Inferior parietal cortex (tissue), 1 donor: ENCODE measurements at regions not wholly inside any gene's neighbourhood (a gene's known extent, or its start where the extent isn't known, plus 50 kb on each side); places are given as distances from the start of the nearest gene placed in this dataset.
"Not testable (repeated sequence)": the region's sequence is repeated elsewhere in the genome, so short reads cannot be mapped to it uniquely, and the experiment has no call there.

Experiments used
- DNase-seq: peaks from one replicate; pipeline ENCODE4 v3.0.0-alpha.2; 2016; ENCODE audit errors: extremely low spot score

- DNase-seq: no peak
Observed at GRCh38 chr3:20556661-20557060, 370.7 kb upstream of the SGO1 start.

- no peak for DNase-seq
Observed at GRCh38 chr3:20552605-20553275, 366.7 kb upstream of the SGO1 start.

DNA sequence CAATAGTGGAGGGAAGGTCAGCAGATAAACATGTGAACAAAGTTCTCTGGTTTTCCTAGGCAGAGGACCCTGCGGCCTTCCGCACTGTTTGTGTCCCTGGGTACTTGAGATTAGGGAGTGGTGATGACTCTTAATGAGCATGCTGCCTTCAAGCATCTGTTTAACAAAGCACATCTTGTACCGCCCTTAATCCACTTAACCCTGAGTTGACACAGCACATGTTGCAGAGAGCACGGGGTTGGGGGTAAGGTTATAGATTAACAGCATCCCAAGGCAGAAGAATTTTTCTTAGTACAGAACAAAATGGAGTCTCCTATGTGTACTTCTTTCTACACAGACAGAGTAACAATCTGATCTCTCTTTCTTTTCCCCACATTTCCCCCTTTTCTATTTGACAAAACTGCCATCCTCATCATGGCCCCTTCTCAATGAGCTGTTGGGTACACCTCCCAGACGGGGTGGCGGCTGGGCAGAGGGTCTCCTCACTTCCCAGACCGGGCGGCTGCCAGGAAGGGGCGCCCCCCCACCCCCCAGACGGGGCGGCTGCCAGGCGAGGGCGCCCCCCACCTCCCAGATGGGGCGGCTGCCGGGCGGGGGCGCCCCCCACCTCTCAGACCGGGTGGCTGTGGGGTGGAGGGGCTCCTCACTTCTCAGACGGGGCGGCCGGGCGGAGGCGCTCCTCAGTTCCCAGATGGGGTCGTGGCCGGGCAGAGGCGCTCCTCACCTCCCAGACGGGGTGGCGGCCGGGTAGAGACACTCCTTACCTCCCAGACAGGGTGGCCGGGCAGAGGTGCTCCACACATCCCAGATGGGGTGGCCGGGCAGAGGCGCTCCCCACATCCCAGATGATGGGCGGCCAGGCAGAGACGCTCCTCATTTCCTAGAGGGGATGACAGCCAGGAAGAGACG, 361.6 kb upstream of the SGO1 start:
- DNase-seq: not testable (repeated sequence)

DNA sequence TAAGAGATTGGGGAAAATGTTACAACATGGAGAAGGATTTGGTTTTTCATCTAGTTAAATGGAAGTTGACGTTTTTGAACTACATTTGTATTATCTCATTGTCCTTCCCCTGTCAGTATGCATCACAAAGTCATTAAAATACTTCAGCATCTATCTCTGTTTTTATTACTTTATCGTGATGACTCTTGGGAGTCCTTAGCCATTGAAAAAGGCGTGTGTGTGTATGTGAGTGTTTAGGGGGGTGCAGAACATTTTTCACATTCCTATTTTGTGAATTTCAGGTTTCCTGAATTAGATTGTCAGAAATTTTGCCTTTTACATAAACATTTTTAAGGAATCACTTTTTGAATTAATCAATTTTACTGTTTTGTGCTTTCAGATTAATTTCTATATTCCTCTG, 360.6 kb upstream of the SGO1 start:
- no peak for DNase-seq

- DNase-seq: no peak
Observed at GRCh38 chr3:20543535-20544226, 357.7 kb upstream of the SGO1 start.

DNA sequence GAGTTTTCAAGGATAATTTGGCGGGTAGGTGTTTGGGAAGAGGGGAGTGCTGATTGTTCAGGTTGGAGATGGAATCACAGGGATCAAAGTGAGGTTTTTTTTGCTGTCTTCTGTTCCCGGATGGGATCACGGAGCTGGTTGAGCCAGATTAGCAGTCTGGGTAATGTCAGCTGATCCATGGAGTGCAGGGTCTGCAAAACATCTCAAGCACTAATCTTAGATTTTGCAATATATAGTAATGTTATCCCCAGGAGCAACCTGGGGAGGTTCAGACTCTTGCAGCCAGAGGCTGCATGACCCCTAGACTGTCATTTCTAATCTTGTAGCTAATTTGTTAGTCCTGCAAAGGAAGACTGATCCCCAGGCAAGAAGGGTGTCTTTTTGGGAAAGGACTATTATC, 354.1 kb upstream of the SGO1 start:
- no peak for DNase-seq

GRCh38 chr3:20539666-20540065, 353.7 kb upstream of the SGO1 start:
- no peak for DNase-seq

GRCh38 chr3:20537234-20537633, 351.2 kb upstream of the SGO1 start:
- no peak for DNase-seq

DNA sequence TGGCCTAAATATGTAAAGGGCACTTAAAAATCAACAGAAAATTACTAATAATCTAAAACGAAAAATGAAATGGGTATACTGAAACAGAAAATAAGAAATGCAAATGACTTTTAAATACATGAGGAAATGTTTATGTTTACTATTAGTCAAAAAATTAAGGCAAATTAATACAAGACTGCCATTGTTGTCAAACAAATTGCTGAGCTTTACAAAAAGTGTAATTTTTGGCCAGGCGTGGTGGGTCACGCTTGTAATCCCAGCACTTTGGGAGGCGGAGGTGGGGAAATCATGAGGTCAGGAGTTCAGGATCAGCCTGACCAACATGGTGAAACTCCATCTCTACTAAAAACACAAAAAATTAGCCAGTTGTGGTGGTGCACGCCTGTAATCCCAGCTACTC, 343.9 kb upstream of the SGO1 start:
- DNase-seq: no peak

DNA sequence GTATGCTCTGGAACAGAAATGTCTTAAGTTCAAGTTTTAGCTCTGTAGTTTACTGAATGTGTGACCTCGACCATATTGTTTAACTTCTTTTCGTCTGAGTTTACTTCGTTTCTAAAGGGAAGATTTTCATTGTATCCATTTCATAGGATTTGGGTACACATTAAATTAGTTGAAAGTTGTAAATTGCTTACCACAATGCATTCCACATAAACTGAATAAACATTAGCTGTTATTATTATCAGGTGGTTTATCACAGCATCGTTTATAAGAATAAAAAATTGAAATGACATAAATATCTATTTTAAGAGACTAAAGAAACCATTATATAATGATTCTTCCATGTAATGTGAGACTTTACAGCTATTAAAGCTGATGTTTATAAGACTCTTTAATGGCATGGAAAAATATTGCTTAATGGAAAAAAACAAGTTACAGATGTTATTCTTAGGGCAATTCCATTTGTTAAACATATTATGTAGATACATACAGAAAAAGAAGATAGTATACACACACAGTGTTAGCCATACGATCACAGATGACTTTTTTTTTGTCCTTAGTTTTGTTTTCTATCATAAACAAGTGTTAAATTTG, 342.3 kb upstream of the SGO1 start:
- no peak for DNase-seq

GRCh38 chr3:20527368-20527767, 341.4 kb upstream of the SGO1 start:
- no peak for DNase-seq

GRCh38 chr3:20524328-20524727, 338.3 kb upstream of the SGO1 start:
- no peak for DNase-seq

GRCh38 chr3:20523293-20523692, 337.3 kb upstream of the SGO1 start:
- no peak for DNase-seq

DNA sequence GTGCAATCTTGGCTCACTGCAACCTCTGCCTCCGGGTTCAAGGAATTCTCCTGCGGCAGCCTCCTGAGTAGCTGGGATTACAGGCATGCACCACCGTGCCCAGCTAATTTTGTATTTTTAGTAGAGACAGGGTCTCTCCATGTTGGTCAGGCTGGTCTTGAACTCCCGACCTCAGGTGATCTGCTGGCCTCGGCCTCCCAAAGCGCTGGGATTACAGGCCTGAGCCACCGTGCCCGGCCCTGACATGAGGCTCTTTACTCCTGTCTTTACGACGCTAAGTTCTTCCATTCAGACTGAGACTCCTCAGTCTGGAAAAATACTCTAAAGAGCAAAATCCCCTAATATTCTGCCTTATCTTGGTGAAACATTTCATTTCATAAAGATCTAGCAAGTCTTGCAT, 331.3 kb upstream of the SGO1 start:
- DNase-seq: peak; percentile 5

DNA sequence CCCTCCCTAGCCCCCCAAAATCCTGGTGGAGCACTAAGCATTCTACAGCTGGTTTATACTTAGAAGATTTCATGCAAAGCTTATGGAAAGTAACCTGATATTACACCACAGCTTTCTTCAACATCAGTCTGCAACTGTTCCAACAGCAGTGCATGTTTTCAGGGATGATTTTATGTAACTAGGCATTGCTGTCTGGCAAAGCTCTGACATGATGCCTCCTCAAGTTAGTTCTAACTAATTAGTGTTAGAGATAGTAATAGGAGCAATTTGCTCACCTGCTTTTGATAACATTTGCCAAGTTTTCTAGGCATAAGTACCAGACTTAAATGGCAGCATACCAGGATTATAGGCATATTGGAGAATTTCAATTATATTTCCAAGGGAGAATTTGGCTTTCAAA, 330.3 kb upstream of the SGO1 start:
- DNase-seq: no peak

DNA sequence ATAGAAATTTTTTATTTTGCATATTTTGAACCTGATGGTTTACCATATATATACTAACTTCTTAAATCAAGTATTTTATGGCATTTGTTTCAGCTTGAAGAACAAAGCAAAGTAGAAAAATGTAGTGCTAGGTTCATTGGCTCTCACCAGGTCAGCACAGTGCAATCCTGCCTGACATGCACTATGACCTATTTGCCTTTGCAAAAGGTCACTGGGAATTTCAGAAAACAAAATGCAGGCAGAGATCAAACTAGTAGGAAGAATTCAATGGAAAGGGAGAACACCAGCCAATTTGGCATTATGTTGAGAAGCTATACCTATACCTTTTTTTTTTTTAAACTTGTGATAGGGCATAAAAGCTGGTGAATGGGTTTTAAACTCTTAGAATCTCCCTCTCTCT, 329.8 kb upstream of the SGO1 start:
- DNase-seq: no peak

DNA sequence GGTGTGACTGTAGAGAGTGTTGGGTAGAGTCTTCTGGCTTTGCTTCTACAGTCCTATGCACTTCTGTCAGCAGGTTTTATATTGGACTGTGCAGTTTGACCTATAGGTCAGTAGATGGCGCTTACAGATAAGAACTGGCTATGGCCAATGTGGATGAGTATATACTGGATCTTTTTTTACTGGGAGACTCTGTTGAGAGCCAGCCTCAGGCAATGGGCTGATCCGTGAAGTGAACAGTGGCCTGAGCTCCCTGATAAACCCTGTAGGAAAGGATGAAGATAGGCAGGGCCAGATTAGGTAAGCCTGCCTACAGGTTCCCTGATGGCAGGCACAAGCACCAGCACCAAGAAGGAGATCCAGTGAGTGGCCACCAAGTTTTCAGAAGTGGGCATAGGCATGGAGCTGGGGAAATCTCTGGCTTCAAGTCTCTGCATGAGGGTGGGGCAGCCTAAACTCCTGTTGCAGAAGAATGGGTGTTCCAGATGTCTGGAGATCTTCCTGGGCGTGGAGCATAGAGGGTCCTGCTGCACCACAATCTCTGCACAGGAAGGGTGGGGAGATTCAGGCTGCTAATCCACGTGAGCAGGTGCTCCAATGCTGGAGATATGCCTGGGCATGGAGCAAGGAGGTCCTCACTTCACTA, 326.0 kb upstream of the SGO1 start:
- peak; percentile 65 for DNase-seq

DNA sequence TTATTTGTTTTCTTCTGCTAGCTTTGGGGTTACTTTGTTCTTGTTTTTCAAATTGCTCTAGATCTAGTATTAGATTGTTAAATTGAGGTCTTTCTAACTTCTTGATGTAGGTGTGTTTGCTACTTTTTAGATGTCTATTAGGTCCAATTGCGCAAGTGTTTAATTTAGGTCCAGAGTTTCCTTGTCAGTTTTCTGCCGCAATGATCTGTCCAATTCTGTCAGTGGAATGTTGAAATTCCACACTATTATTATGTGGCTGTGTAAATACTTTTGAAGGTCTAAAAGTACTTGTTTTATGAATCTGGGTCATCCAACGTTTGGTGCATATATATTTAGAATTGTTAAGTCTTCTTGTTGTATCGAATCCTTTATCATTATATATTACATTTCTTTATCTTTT, 324.4 kb upstream of the SGO1 start:
- DNase-seq: no peak

DNA sequence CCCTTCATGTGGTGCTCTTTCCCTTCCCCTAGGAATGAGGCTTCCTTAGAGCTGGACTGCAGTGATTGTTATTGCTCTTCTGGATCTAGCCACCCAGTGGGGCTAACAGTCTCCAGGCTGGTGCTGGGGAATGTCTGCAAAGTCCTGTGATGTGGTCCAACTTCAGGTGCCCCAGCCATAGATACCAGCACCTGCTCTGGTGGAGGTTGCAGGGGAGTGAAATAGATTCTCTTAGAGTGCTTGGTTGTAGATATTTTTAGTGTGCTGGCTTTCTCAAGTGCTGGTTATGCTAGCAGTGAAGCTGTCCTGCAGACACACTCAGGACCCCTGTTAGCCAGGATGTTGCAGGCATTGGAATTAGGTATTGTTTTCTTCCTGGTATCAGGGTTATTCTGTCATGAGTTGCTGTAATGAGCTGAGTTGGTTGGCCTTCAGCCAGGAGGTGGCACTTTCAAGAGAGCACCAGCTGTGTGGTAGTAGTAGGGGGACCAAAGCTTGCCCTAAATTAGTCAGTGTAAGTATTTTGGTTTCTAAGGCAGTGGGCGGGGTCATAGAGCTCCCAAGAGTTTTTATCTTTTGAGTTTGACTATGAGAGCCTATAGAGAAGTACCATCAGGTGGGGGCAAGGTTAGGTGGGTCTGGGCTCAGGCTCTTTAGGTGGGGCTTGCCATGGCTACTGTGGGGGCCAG, 317.5 kb upstream of the SGO1 start:
- DNase-seq: no peak

DNA sequence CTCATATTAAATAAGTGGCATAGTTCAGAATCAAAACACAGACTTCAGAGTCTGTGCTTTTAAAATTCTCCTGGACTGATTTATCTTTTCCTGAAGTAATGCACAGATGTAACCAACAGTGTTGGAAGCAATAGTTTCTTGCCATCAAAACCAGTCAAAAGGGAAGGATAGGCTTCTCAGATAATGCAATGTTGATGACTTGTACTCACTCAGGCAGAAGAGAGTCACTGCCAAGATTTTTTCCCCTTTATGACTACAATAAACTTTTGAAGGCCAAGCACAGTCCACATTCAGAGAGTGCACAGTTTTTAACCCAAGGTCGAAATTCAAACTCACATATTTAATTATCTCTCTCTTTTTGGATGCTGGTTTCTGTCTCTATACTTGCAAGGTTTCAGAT, 305.0 kb upstream of the SGO1 start:
- DNase-seq: no peak

GRCh38 chr3:20488151-20488550, 302.1 kb upstream of the SGO1 start:
- DNase-seq: no peak
